Activated T-cell treated with anti-CD3 and anti-CD28 coated beads, Interleukin-2, amount 50 U/mL, for 72 hours (primary cell): ENCODE measurements at regions not wholly inside any gene's neighbourhood (a gene's known extent, or its start where the extent isn't known, plus 50 kb on each side); places are given as distances from the start of the nearest gene placed in this dataset.

ENCODE experiments used
- ATAC-seq, 2 donors: fragments of 150-1000 bp; cut with Tn5 transposase; replicated peaks in 1 of 2; 2 replicates each; pipeline ENCODE4 v1.10.0; 2021; ENCODE audit warnings: moderate library complexity in 2 of 2, mild to moderate bottlenecking in 1 of 2
- DNase-seq, 2 donors: peaks; one replicate each; pipeline ENCODE4 v3.0.0; 2021 to 2022; ENCODE audit warnings: mixed read lengths in 1 of 2
- H3K27ac Mint-ChIP-seq: one replicate; pipeline ENCODE4 v1.8.0; 2022; ENCODE audit warnings: mild to moderate bottlenecking, moderate library complexity, mixed read lengths
- H3K27me3 Mint-ChIP-seq: one replicate; pipeline ENCODE4 v1.8.0; 2022; ENCODE audit warnings: low read depth, mixed read lengths
- H3K36me3 Mint-ChIP-seq, 2 donors: one replicate each; pipeline ENCODE4 v1.8.0; 2022; ENCODE audit warnings: mixed read lengths in 2 of 2, mild to moderate bottlenecking in 1 of 2; ENCODE audit not compliant: insufficient read depth in 2 of 2
- H3K4me1 Mint-ChIP-seq: one replicate; pipeline ENCODE4 v1.8.0; 2022; ENCODE audit warnings: low read depth, mixed read lengths
- H3K4me3 Mint-ChIP-seq, 2 donors: one replicate each; pipeline ENCODE4 v1.8.0; 2022; ENCODE audit warnings: mild to moderate bottlenecking in 2 of 2, mixed read lengths in 2 of 2, moderate library complexity in 2 of 2
- H3K9me3 Mint-ChIP-seq, 2 donors: one replicate each; pipeline ENCODE4 v1.8.0; 2022; ENCODE audit warnings: mixed read lengths in 2 of 2

GRCh38 chr21:36547464-36547863, 67.5 kb upstream of the CLDN14 start:
- no peak overlapping the region for H3K4me3 Mint-ChIP-seq
- no peak overlapping the region for H3K27ac Mint-ChIP-seq
- ATAC-seq (no peak), DNase-seq (no peak)
- peaks cover 11% of the 10 kb centered on the region for H3K27me3 Mint-ChIP-seq
- H3K9me3 Mint-ChIP-seq = no peaks in the 10 kb centered on the region
- H3K4me1 Mint-ChIP-seq = peaks cover 6% of the 10 kb centered on the region
- no peaks in the 10 kb centered on the region for H3K36me3 Mint-ChIP-seq

DNA sequence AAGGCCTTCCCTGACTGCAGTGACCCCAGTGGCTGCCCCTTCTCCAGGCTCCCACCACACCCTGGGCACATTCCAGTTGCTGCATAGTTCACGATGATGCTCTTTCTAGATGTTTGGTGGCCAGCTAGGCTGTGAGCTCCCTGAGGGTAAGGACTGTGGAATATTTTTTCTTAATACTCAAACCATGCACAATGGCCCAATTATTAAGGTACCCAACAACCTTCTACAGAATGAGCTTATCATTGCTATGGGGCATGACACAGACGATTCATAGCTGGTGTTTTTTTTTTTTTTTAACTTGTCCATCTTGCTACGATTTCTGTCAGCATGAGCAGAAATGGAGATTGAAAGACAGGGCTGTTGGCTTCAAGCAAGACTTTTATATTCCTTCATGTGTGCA, 68.9 kb upstream of the CLDN14 start:
- H3K27ac Mint-ChIP-seq = no peak overlapping the region
- H3K4me3 Mint-ChIP-seq = no peak overlapping the region
- DNase-seq (no peak), ATAC-seq (no peak)
- peaks cover 6% of the 10 kb centered on the region for H3K4me1 Mint-ChIP-seq
- H3K9me3 Mint-ChIP-seq = no peaks in the 10 kb centered on the region
- no peaks in the 10 kb centered on the region for H3K27me3 Mint-ChIP-seq
- no peaks in the 10 kb centered on the region for H3K36me3 Mint-ChIP-seq

- no peaks in the 10 kb centered on the region for H3K9me3 Mint-ChIP-seq
- no peak overlapping the region for H3K4me3 Mint-ChIP-seq
- no peak for DNase-seq
- H3K36me3 Mint-ChIP-seq = no peaks in the 10 kb centered on the region
- no peak overlapping the region for H3K27ac Mint-ChIP-seq
- ATAC-seq = no peak
- H3K4me1 Mint-ChIP-seq = peaks cover 6% of the 10 kb centered on the region
- no peaks in the 10 kb centered on the region for H3K27me3 Mint-ChIP-seq
These were observed 69.5 kb upstream of the CLDN14 start for GRCh38 chr21:36549470-36549869.

GRCh38 chr21:36550761-36551160, 70.8 kb upstream of the CLDN14 start:
- H3K4me1 Mint-ChIP-seq = peaks cover 6% of the 10 kb centered on the region
- no peak for ATAC-seq
- no peak overlapping the region for H3K27ac Mint-ChIP-seq
- no peaks in the 10 kb centered on the region for H3K27me3 Mint-ChIP-seq
- no peaks in the 10 kb centered on the region for H3K9me3 Mint-ChIP-seq
- no peak overlapping the region for H3K4me3 Mint-ChIP-seq
- DNase-seq = no peak
- H3K36me3 Mint-ChIP-seq = no peaks in the 10 kb centered on the region

GRCh38 chr21:36551321-36551720, 71.4 kb upstream of the CLDN14 start:
- DNase-seq (no peak), ATAC-seq (no peak)
- H3K27ac Mint-ChIP-seq = no peak overlapping the region
- H3K9me3 Mint-ChIP-seq = no peaks in the 10 kb centered on the region
- H3K36me3 Mint-ChIP-seq = no peaks in the 10 kb centered on the region
- H3K4me3 Mint-ChIP-seq = no peak overlapping the region
- peaks cover 6% of the 10 kb centered on the region for H3K4me1 Mint-ChIP-seq
- H3K27me3 Mint-ChIP-seq = no peaks in the 10 kb centered on the region

DNA sequence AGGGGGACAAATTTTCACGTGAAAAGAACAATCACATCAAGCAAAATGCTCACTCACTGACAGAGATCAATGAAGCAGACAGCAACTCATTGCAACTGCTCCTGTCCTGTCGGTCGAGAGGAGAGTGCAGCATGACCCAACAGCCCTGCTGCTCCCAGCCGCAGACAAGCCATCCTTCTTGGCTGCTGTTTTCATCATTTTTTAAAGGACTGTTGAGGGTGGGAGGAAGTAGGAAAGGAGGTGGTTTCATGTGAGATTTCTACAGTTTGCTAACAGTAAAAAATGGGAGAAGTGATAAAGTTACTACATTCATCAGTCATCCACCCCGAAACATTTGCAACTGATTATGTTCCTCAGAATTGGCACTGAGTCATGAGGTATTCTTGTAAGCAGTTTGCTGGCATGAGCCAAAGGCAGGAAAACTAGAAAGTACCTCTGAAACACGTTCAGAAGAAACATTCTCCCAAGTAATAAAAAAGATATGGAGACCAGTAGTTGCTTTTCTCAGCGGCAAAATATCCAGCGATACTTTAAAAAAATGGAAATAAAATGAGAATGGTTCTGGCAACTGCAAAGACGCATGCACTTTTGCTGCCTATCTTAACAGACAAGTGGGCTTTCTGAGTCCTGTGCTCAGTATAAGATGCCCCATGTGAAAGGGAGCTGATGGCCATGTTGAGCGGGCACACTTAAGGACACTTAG, 72.0 kb upstream of the CLDN14 start:
- peaks cover 0 to 3% of the 10 kb centered on the region in 2 donors for H3K9me3 Mint-ChIP-seq
- no peaks in the 10 kb centered on the region for H3K36me3 Mint-ChIP-seq
- no peak overlapping the region for H3K27ac Mint-ChIP-seq
- H3K27me3 Mint-ChIP-seq = no peaks in the 10 kb centered on the region
- DNase-seq (no peak), ATAC-seq (no peak)
- peaks cover 6% of the 10 kb centered on the region for H3K4me1 Mint-ChIP-seq
- H3K4me3 Mint-ChIP-seq = no peak overlapping the region

- Mint-ChIP-seq H3K27me3 (no peaks in the 10 kb centered on the region), H3K36me3 (no peaks in the 10 kb centered on the region), H3K27ac (no peak overlapping the region), H3K4me1 (peaks cover 6% of the 10 kb centered on the region), H3K4me3 (no peak overlapping the region), H3K9me3 (peaks cover 0 to 5% of the 10 kb centered on the region in 2 donors)
- no peak for DNase-seq
- no peak for ATAC-seq
These were observed 72.5 kb upstream of the CLDN14 start for GRCh38 chr21:36552434-36552785.

DNA sequence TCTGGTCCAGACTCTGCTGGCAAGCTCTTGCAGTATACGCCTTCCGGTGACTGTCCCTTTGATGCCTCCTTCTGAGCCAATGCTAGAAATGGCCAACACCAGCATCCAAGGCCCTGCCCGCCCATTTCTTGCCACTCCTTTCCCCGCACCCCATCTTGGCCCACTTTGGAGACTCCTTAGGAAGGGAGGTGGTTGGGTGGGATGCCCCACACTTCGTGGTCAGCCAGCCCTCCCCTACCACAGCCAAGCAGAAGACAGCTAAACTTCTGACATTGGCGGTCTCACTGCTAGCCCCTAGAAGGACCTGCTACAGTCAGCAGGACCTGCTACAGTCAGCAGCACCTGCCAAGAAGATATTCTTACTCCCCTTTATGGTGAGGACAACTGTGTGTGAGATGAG, 73.5 kb upstream of the CLDN14 start:
- DNase-seq (no peak), ATAC-seq (no peak)
- no peaks in the 10 kb centered on the region for H3K27me3 Mint-ChIP-seq
- no peak overlapping the region for H3K27ac Mint-ChIP-seq
- H3K36me3 Mint-ChIP-seq = no peaks in the 10 kb centered on the region
- no peak overlapping the region for H3K4me3 Mint-ChIP-seq
- H3K9me3 Mint-ChIP-seq = peaks cover 0 to 5% of the 10 kb centered on the region in 2 donors
- peaks cover 6% of the 10 kb centered on the region for H3K4me1 Mint-ChIP-seq

DNA sequence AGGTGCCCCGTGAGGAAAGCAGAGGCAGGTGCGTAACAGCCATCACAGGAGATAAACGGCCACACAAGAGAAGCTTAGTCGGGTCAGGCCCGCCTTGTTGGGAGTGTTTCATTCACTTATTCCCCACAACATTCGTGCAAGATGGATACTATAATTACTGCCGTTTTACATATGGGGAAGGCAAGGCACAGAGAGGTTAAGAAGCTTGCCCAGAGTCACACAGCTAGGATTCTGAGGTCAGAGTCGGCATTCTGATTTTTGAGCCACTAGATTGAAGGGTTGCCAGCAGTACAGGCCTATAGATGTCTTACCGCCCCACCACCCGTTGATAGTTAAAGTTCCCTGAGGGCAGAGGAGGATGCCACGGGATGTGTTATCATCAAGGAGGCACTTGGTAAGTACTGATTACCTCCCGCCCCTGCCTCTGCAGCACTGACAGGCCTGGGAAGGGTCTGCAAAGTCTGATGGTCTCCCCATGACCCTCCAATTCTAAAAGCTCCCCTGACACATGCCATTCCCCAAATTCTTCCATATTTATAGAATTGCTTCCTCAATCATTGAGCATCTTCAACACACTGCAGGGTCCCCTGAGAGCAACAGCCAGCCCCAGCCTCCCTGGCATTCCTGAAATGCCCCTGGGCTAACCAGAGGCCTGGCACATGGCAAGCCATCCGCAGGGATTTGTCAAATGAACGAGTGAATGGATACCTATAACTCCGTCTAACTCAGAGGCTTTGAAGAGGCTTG, 74.7 kb upstream of the CLDN14 start:
- Mint-ChIP-seq H3K4me3 (no peak overlapping the region), H3K36me3 (no peaks in the 10 kb centered on the region), H3K27me3 (no peaks in the 10 kb centered on the region), H3K4me1 (peaks cover 6% of the 10 kb centered on the region), H3K9me3 (peaks cover 0 to 5% of the 10 kb centered on the region in 2 donors), H3K27ac (no peak overlapping the region)
- ATAC-seq (no peak), DNase-seq (no peak)

GRCh38 chr21:36555199-36555800, 75.4 kb upstream of the CLDN14 start:
- DNase-seq (no peak), ATAC-seq (no peak)
- no peak overlapping the region for H3K4me3 Mint-ChIP-seq
- peaks cover 6% of the 10 kb centered on the region for H3K4me1 Mint-ChIP-seq
- no peaks in the 10 kb centered on the region for H3K36me3 Mint-ChIP-seq
- no peak overlapping the region for H3K27ac Mint-ChIP-seq
- H3K27me3 Mint-ChIP-seq = no peaks in the 10 kb centered on the region
- peaks cover 0 to 5% of the 10 kb centered on the region in 2 donors for H3K9me3 Mint-ChIP-seq

GRCh38 chr21:36557316-36557715, 77.4 kb upstream of the CLDN14 start:
- Mint-ChIP-seq H3K4me1 (no peaks in the 10 kb centered on the region), H3K27me3 (peaks cover 8% of the 10 kb centered on the region), H3K9me3 (peaks cover 0 to 5% of the 10 kb centered on the region in 2 donors), H3K27ac (no peak overlapping the region), H3K36me3 (no peaks in the 10 kb centered on the region), H3K4me3 (no peak overlapping the region)
- ATAC-seq = no peak
- DNase-seq = no peak

DNA sequence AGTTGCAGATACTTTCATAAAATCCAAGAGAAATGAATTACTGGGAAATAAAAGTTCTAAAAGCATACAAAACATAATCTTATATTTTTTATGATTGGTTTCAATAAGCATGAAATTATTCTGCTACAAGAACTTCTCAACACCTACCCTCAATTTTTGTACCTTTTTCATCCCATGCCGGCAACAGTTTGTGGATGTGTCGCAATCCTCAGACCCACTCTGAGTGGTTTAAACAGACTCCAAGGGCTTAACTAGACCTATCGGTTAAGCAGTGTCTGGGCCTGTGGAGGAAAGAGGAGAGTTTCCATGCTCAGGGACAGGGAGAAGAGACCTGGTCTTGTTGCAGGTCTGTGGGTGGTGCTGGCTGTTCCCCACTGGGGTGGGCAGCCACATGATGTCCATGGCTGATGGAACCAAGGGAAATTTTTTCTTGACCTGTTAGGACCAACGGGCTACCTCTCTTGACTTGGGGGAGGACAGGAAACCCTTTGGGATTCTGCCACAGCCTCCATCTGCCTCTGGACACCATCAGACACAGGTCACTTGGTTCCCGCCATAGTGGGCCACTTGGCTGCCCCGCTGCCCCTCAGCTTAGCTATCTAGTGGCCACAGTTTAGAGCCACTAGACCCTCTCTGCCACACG, 81.1 kb upstream of the CLDN14 start:
- Mint-ChIP-seq H3K27ac (no peak overlapping the region), H3K36me3 (no peaks in the 10 kb centered on the region), H3K27me3 (peaks cover 21% of the 10 kb centered on the region), H3K9me3 (peaks cover 0 to 5% of the 10 kb centered on the region in 2 donors), H3K4me1 (no peaks in the 10 kb centered on the region), H3K4me3 (no peak overlapping the region)
- ATAC-seq (no peak), DNase-seq (no peak)

DNA sequence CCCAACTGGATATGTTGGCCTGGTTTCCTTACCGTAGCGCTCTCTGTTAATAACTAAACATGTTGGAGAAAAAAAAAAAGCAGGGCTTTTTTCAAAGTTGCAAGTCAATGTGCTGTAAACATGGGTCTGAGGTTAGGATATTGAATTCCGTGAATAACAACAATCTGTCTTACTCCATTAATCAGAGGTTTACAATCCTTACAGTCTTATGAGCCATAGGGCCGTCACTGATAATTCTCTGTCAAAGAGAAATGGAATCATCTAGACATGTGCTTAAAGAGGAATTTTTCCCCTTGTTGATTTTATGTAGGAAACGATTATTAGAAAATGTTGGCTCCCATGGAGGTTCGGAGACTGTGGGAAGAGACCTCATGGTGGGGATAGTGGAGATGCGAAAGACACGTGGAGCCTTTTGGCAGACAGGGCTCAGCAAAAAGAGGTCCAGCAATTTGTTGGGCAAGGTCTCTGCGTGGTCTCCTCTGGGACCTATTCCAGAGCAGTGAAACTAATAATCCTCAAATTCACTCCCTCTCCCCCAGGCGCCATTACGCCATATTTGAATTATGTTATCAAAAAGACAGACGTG, 83.5 kb upstream of the CLDN14 start:
- Mint-ChIP-seq H3K27me3 (peaks cover 21% of the 10 kb centered on the region), H3K36me3 (no peaks in the 10 kb centered on the region), H3K27ac (no peak overlapping the region), H3K4me1 (no peaks in the 10 kb centered on the region), H3K4me3 (no peak overlapping the region), H3K9me3 (no peaks in the 10 kb centered on the region)
- DNase-seq (no peak), ATAC-seq (no peak)
